Stimulated activated memory B cell treated with anti-CD40 and anti-IgM and Interleukin-4, amounts not matched to agents 10 μg/mL and 1 μg/mL and 100 μg/mL, for 72 hours (primary cell): ENCODE measurements at regions not wholly inside any gene's neighbourhood (a gene's known extent, or its start where the extent isn't known, plus 50 kb on each side); places are given as distances from the start of the nearest gene placed in this dataset.

Experiments used
- ATAC-seq: fragments of 150-1000 bp; cut with Tn5 transposase; 2 replicates; pipeline ENCODE4 v1.10.0; 2021
- H3K27ac Mint-ChIP-seq: one replicate; pipeline ENCODE4 v1.8.0; 2022; ENCODE audit warnings: mild to moderate bottlenecking, mixed read lengths
- H3K27me3 Mint-ChIP-seq: one replicate; pipeline ENCODE4 v1.8.0; 2022; ENCODE audit warnings: mixed read lengths
- H3K36me3 Mint-ChIP-seq: one replicate; pipeline ENCODE4 v1.8.0; 2022; ENCODE audit warnings: mixed read lengths
- H3K4me1 Mint-ChIP-seq: one replicate; pipeline ENCODE4 v1.8.0; 2022; ENCODE audit warnings: mixed read lengths
- H3K4me3 Mint-ChIP-seq: one replicate; pipeline ENCODE4 v1.8.0; 2022; ENCODE audit warnings: mild to moderate bottlenecking, moderate library complexity, mixed read lengths
- H3K9me3 Mint-ChIP-seq: one replicate; pipeline ENCODE4 v1.8.0; 2022; ENCODE audit warnings: mixed read lengths

DNA sequence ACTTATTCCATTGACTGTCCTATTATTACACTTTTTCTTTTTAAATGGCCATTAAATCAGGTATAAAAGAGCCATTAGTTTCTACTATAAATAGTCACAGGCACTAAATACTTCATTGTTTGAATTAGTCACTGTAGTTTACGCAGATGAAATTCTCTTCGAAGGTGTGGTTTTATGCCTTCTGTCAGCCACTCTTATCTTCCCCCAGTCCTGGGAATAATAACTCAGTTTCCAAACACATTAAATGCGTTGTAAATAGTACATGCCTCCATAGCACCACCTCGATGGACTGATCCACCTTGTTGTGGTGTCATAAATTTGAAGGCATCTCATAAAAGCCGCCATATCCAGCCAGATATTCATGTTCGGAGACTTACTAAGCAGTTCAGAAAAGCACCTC, 72.1 kb upstream of the PARD3B start:
- ATAC-seq, result no peak
- Mint-ChIP-seq H3K9me3 (no peaks in the 10 kb centered on the region), H3K27me3 (no peaks in the 10 kb centered on the region), H3K27ac (no peak overlapping the region), H3K36me3 (no peaks in the 10 kb centered on the region), H3K4me3 (no peak overlapping the region), H3K4me1 (no peaks in the 10 kb centered on the region)

DNA sequence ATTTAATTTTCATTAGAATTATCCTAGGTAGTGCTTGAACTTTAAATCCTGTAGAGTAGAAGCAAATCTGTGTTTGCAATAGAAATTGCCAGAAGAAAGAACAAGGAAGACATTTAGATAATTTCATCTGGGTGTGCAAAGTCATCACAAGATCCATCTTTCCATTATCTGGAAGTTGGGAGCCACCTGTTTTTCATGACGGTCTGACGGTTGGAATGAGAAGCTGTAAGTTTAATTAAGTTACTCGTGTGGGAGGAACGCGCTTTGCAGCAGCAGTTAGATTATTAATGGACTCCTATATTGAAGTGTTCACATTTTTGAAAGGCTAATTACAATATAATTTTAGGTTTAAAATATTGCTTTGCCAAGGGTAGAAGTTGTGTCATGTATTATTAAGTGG, 69.9 kb upstream of the PARD3B start:
- Mint-ChIP-seq H3K9me3 (no peaks in the 10 kb centered on the region), H3K4me3 (no peak overlapping the region), H3K27ac (no peak overlapping the region), H3K4me1 (no peaks in the 10 kb centered on the region), H3K36me3 (no peaks in the 10 kb centered on the region), H3K27me3 (no peaks in the 10 kb centered on the region)
- no peak for ATAC-seq

DNA sequence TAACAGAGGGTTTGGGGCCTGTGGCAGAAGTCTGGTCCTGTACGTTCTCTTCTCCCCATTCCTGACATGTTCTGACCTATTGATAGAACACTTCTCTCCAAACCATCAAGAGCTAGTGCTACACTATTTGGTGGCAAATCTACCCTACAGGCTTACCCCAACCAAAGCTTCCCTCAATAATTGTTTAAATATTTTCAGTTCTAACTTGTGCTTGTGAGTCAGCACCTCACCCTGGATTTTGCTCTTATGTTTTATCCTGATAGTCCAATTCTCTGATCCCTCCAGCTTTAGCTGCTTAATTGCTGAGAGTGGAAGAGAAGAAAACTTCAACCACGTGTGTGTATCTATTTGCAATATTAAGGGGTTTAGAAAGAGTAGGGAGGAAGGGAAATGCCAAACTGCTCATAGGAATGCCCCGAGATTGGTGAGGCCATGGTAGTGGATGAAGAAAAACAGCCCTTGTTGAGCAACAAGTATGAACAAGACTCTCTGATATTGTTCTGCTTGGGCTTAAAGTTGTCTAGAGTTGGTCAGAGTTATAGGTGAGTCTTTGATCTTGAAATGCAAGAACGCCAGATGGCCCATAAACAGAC, 67.8 kb upstream of the PARD3B start:
- Mint-ChIP-seq H3K4me1 (no peaks in the 10 kb centered on the region), H3K27ac (no peak overlapping the region), H3K36me3 (no peaks in the 10 kb centered on the region), H3K9me3 (no peaks in the 10 kb centered on the region), H3K4me3 (no peak overlapping the region), H3K27me3 (no peaks in the 10 kb centered on the region)
- ATAC-seq, result no peak

DNA sequence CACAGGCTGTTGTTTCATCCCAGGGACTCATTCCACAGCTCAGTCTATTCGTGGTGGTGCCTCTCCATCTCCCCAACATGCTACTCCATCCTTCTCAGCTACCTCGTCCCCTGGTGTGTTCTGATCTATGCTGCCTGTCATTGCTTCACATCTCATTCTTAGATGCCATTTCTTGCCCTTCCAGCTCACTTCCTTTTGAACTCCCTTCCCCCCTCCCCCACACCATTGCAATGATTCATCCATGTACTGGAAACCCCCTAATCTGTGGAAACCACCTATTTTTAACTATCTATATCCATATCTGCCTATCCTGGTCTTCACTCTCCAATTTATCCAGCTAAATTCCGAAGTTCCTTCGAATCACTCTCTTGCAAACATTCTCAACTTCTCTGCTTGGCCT, 65.7 kb upstream of the PARD3B start:
- no peak overlapping the region for H3K27ac Mint-ChIP-seq
- no peaks in the 10 kb centered on the region for H3K9me3 Mint-ChIP-seq
- no peaks in the 10 kb centered on the region for H3K27me3 Mint-ChIP-seq
- no peak overlapping the region for H3K4me3 Mint-ChIP-seq
- no peaks in the 10 kb centered on the region for H3K36me3 Mint-ChIP-seq
- no peaks in the 10 kb centered on the region for H3K4me1 Mint-ChIP-seq
- ATAC-seq, result no peak

DNA sequence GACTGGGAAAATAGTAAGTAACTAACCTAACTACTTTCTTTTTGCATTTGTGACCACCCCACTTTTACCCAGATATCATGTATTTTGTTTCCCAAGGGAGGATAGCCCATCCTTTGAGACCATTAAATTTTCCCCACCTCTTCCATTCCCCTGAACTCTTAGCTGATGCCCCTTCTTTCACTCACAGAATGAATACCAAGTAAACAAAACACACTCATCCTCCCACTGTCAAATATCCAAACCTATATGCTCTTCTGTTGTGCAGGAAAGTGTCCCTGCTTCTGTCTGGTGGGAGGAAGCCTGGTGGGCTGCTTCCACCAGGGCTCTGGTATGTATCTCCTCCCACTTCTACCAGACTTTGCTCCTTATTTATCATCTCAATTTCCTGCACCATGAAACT, 64.6 kb upstream of the PARD3B start:
- Mint-ChIP-seq H3K4me3 (no peak overlapping the region), H3K4me1 (no peaks in the 10 kb centered on the region), H3K36me3 (no peaks in the 10 kb centered on the region), H3K27ac (no peak overlapping the region), H3K9me3 (no peaks in the 10 kb centered on the region), H3K27me3 (no peaks in the 10 kb centered on the region)
- ATAC-seq, result no peak

DNA sequence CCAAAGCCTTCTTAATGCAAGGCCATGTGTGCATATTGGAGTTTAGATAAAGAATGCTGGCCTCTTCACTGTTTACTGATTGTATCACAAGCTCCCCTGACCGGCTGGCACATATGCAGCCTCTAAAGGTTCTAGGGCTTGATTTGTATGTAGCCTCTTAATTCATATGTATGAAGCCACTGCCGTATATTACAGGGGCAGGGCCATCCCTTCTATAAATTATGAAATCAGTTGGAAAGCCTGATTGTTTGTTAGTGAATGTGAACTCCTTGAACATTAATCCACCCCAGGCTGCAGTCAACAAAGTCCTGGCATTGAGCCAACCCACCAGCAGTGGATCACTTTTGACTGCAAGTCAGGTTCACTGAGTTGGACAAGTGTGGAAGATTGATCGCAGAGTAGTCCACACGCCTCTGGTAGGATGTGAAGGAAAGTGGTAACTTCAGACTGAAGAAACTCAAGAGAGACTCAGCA, 61.6 kb upstream of the PARD3B start:
- no peak for ATAC-seq
- Mint-ChIP-seq H3K9me3 (no peaks in the 10 kb centered on the region), H3K27me3 (no peaks in the 10 kb centered on the region), H3K4me3 (no peak overlapping the region), H3K27ac (no peak overlapping the region), H3K4me1 (no peaks in the 10 kb centered on the region), H3K36me3 (no peaks in the 10 kb centered on the region)

DNA sequence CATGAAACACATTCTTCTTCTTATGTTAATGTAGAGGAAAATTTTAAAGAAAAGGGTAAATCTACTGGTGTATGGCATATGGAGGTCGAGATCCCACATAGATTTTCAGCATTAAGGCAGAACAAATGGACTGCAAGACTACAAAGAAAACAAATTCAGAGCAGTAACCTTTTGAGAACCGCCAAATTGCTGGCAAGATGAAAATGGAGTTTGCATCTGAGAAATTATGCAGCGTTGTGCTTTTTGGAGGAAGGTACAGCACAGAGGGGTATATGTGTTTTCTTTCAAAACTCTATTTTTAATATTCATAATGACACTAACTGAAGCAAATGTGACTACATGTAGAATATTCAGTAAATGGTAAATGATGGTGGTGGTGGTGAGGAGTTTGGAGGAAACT, 59.0 kb upstream of the PARD3B start:
- no peak overlapping the region for H3K4me3 Mint-ChIP-seq

DNA sequence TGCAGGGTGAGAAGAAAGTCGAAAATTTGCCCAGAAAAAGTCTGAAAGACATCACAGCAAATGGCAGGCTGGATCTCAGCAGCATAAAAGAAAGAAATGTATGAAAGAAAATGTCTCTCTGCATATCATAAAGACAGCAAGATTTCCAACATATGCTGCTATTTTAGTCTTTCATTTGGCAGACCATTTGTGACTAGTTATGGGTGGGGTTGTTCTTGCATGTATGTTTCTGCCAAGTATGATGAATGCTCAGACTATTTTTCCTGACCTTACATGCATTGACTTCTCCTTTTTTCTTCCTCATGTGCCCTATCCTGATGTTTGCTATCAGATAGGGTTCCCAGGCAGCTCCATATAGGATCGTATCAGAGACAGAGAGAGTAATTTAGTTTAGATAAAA, 58.5 kb upstream of the PARD3B start:
- H3K4me3 Mint-ChIP-seq, result no peak overlapping the region
- H3K9me3 Mint-ChIP-seq, result no peaks in the 10 kb centered on the region
- no peaks in the 10 kb centered on the region for H3K36me3 Mint-ChIP-seq
- no peak for ATAC-seq
- H3K27me3 Mint-ChIP-seq, result no peaks in the 10 kb centered on the region
- H3K27ac Mint-ChIP-seq, result no peak overlapping the region
- H3K4me1 Mint-ChIP-seq, result no peaks in the 10 kb centered on the region

More for the DNA sequence above, 59.0 kb upstream of the PARD3B start:
- no peak for ATAC-seq
- H3K9me3 Mint-ChIP-seq, result no peaks in the 10 kb centered on the region
- no peaks in the 10 kb centered on the region for H3K36me3 Mint-ChIP-seq
- H3K4me1 Mint-ChIP-seq, result no peaks in the 10 kb centered on the region
- no peaks in the 10 kb centered on the region for H3K27me3 Mint-ChIP-seq
- no peak overlapping the region for H3K27ac Mint-ChIP-seq

DNA sequence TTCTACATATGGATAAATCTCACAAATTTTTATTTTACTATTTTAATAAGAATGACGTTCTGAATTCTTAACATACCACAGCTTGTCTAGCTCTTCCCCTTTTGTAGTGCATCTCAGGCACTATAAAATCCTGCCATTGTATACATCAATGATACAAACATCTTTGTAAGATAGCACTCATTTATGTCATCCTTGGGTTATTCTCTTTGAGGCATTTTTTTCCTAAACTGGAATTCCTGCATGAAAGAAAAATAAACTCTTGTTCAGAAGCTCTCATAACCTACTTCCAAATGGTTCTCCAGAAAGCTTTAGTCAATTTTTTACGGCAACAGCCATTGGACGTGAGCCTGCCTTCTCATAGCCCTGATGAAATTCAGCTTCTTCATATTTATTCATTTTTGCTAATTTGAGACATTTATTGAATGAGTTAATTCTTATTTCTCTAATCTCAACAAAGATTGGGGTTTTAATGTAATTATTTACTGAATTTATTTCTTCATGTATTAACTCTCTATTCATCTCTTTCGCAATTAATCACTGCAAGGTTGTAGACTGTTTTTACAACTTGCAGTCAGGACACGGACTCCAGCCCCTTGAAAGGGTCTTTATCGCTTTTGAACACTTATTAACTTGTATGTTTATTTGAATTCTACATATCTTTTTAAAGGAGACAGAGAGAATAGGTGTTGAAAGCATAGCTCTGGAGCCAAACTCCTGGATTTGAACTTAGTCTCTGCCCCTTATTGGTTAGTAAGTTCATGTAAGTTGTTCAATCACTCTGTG, 57.6 kb upstream of the PARD3B start:
- no peaks in the 10 kb centered on the region for H3K9me3 Mint-ChIP-seq
- H3K36me3 Mint-ChIP-seq, result no peaks in the 10 kb centered on the region
- H3K4me1 Mint-ChIP-seq, result no peaks in the 10 kb centered on the region
- no peak overlapping the region for H3K4me3 Mint-ChIP-seq
- no peak overlapping the region for H3K27ac Mint-ChIP-seq
- no peaks in the 10 kb centered on the region for H3K27me3 Mint-ChIP-seq
- no peak for ATAC-seq

DNA sequence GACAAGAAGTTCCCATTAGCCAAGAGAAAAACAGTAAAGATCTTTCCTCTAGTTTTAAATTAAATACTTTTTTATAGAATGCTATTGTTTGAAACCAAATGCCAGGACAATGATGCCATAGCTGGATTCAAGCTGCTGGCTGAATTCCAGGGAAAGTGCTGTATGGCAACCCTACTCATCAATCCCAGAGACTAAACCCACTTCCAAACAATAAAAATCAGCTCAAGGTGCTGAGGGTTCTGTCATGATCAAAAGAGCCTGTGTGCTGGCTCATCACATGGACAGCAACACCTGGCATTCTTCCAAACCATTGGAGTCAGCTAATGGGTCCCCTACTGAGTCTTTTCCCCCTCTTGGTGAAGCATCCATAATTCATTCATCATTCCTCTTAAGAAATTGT, 53.7 kb upstream of the PARD3B start:
- no peak for ATAC-seq
- Mint-ChIP-seq H3K36me3 (no peaks in the 10 kb centered on the region), H3K4me3 (no peak overlapping the region), H3K9me3 (no peaks in the 10 kb centered on the region), H3K27me3 (no peaks in the 10 kb centered on the region), H3K27ac (no peak overlapping the region), H3K4me1 (no peaks in the 10 kb centered on the region)

DNA sequence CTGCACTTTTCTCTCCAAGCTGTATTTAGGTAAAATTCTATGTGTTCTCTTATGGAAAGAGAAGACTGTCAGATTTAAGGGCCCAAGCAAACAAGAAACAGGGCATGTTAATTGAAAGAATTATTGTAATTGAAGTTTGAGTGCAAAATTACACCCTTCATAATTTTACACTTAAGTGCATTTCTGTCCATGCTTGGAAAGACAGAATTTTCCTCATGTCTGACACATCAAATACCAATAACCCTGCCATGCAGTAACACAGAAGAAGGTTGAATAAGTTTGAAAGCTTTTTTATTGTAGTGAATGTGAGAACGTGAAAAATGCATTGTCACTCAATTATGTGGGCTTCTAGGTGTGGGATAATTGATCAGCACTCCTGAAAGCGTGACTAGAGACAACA, 52.9 kb upstream of the PARD3B start:
- no peaks in the 10 kb centered on the region for H3K27me3 Mint-ChIP-seq
- no peaks in the 10 kb centered on the region for H3K9me3 Mint-ChIP-seq
- no peak overlapping the region for H3K27ac Mint-ChIP-seq
- no peak for ATAC-seq
- H3K4me1 Mint-ChIP-seq, result no peaks in the 10 kb centered on the region
- H3K4me3 Mint-ChIP-seq, result no peak overlapping the region
- H3K36me3 Mint-ChIP-seq, result no peaks in the 10 kb centered on the region

DNA sequence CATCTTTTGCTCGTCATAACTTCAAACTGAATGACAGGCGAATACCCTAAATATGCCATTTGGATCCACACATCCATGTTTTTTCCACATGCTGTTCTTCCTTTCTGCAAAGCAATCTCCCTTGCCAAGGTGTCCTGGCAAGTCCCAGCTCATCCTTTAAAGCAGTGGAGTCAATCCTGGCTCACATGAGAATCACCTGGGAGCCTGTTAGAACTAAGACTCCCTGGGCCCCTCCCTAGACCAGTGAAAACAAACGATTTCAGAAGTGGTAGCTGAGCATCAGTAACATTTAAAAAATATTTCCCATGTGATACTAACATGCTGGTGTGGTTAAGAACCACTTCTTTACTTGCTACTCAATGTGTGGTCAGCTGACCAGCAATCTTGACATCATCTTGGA, 50.6 kb upstream of the PARD3B start:
- Mint-ChIP-seq H3K4me1 (no peaks in the 10 kb centered on the region), H3K27me3 (no peaks in the 10 kb centered on the region), H3K9me3 (no peaks in the 10 kb centered on the region), H3K4me3 (no peak overlapping the region), H3K27ac (no peak overlapping the region), H3K36me3 (no peaks in the 10 kb centered on the region)
- ATAC-seq, result no peak

DNA sequence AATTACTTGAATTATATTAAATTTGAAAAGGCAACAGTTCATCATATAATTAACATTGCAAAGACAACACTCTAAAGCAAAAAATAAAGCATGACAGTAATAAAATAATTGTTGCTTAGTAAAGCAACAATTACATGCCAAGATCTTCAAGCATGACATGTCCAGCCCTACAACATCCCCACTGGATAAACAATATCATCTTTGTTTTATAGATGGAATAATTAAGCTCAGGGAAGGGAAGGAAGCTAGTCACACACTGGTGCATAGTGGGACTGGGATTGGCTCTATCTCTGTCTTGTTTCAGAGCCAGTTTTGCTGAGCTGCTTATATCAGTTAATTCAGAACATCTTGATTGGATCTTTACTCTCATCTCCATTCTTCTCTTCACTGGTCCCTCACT, 49.9 kb upstream of the PARD3B start:
- H3K4me3 Mint-ChIP-seq, result no peak overlapping the region
- no peak overlapping the region for H3K27ac Mint-ChIP-seq
- no peak for ATAC-seq
- no peaks in the 10 kb centered on the region for H3K36me3 Mint-ChIP-seq
- H3K27me3 Mint-ChIP-seq, result no peaks in the 10 kb centered on the region
- H3K4me1 Mint-ChIP-seq, result no peaks in the 10 kb centered on the region
- H3K9me3 Mint-ChIP-seq, result no peaks in the 10 kb centered on the region
